Mammary epithelial cell (primary cell): ENCODE measurements at regions not wholly inside any gene's neighbourhood (a gene's known extent, or its start where the extent isn't known, plus 50 kb on each side); places are given as distances from the start of the nearest gene placed in this dataset.

Experiments
- EZH2 ChIP-seq: IDR thresholded peaks from 2 replicates; pipeline ENCODE4 v1.6.1; 2012; ENCODE audit warnings: low read length, inconsistent platforms, borderline replicate concordance
- TF ChIP-seq, protein P1 (sequence below), 2 donors: IDR thresholded peaks in 1 of 2; conservative IDR thresholded peaks in 1 of 2; 2 replicates each; pipeline ENCODE4 v1.5.1; 2011 to 2012; ENCODE audit warnings: inconsistent platforms in 2 of 2, low read length in 2 of 2, mild to moderate bottlenecking in 2 of 2, control low read depth in 1 of 2, low read depth in 1 of 2; ENCODE audit not compliant: insufficient read depth in 1 of 2; ENCODE audit errors: extremely low read depth in 1 of 2

GRCh38 chr14:104353921-104354701, 215.7 kb downstream of the KIF26A start:
- TF ChIP-seq, protein P1, sequence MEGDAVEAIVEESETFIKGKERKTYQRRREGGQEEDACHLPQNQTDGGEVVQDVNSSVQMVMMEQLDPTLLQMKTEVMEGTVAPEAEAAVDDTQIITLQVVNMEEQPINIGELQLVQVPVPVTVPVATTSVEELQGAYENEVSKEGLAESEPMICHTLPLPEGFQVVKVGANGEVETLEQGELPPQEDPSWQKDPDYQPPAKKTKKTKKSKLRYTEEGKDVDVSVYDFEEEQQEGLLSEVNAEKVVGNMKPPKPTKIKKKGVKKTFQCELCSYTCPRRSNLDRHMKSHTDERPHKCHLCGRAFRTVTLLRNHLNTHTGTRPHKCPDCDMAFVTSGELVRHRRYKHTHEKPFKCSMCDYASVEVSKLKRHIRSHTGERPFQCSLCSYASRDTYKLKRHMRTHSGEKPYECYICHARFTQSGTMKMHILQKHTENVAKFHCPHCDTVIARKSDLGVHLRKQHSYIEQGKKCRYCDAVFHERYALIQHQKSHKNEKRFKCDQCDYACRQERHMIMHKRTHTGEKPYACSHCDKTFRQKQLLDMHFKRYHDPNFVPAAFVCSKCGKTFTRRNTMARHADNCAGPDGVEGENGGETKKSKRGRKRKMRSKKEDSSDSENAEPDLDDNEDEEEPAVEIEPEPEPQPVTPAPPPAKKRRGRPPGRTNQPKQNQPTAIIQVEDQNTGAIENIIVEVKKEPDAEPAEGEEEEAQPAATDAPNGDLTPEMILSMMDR (conservative IDR thresholded peaks at IDR 0.05 in 1 of 2, IDR thresholded peaks at IDR 0.05 in 1 of 2; ENCODE audit: extremely low read depth in 1 of 2, insufficient read depth in 1 of 2, low read depth in 1 of 2, low read length in 2 of 2): no peak
- no peak for TF ChIP-seq EZH2
